ENCODE measurements at regions not wholly inside any gene's neighbourhood (a gene's known extent, or its start where the extent isn't known, plus 50 kb on each side); places are given as distances from the start of the nearest gene placed in this dataset.

- TF ChIP-seq CTCF (IDR thresholded peaks at IDR 0.05; ENCODE audit: low read depth, low read length), result no peak
- DNase-seq (ENCODE audit: low read depth in 2 of 2), result peak; percentile 21 to 70
- no peak overlapping the region for H3K4me3 ChIP-seq (replicated peaks in 1 of 2; ENCODE audit: low read depth in 2 of 2, low read length in 2 of 2)
These were observed 72.4 kb upstream of the CARD18 start for GRCh38 chr11:105211806-105212554.

- TF ChIP-seq CTCF (IDR thresholded peaks at IDR 0.05; ENCODE audit: low read depth, low read length), result no peak
- no peak for DNase-seq (ENCODE audit: low read depth in 2 of 2)
- no peak overlapping the region for H3K4me3 ChIP-seq (replicated peaks in 1 of 2; ENCODE audit: low read depth in 2 of 2, low read length in 2 of 2)
These were observed 68.5 kb upstream of the CARD18 start for GRCh38 chr11:105208019-105208418.

- TF ChIP-seq CTCF (IDR thresholded peaks at IDR 0.05; ENCODE audit: low read depth, low read length), result no peak
- DNase-seq (ENCODE audit: low read depth in 2 of 2), result peak in 1 of 2 donors; percentile 22
- H3K4me3 ChIP-seq (replicated peaks in 1 of 2; ENCODE audit: low read depth in 2 of 2, low read length in 2 of 2), result no peak overlapping the region
These were observed 67.1 kb upstream of the CARD18 start for GRCh38 chr11:105206633-105207032.

- no peak for TF ChIP-seq CTCF (IDR thresholded peaks at IDR 0.05; ENCODE audit: low read depth, low read length)
These were observed 65.1 kb upstream of the CARD18 start for GRCh38 chr11:105204636-105205035.

GRCh38 chr11:105203569-105204240, 64.1 kb upstream of the CARD18 start:
- H3K4me3 ChIP-seq (replicated peaks in 1 of 2; ENCODE audit: low read depth in 2 of 2, low read length in 2 of 2), result no peak overlapping the region
- no peak for TF ChIP-seq CTCF (IDR thresholded peaks at IDR 0.05; ENCODE audit: low read depth, low read length)
- DNase-seq (ENCODE audit: low read depth in 2 of 2), result no peak

More at GRCh38 chr11:105204636-105205035, 65.1 kb upstream of the CARD18 start:
- DNase-seq (ENCODE audit: low read depth in 2 of 2), result no peak
- H3K4me3 ChIP-seq (replicated peaks in 1 of 2; ENCODE audit: low read depth in 2 of 2, low read length in 2 of 2), result no peak overlapping the region

GRCh38 chr11:105202844-105203548, 63.4 kb upstream of the CARD18 start:
- no peak for DNase-seq (ENCODE audit: low read depth in 2 of 2)
- no peak overlapping the region for H3K4me3 ChIP-seq (replicated peaks in 1 of 2; ENCODE audit: low read depth in 2 of 2, low read length in 2 of 2)
- TF ChIP-seq CTCF (IDR thresholded peaks at IDR 0.05; ENCODE audit: low read depth, low read length), result no peak

Measured in cardiac fibroblast (primary cell).